ENCODE measurements at regions not wholly inside any gene's neighbourhood (a gene's known extent, or its start where the extent isn't known, plus 50 kb on each side); places are given as distances from the start of the nearest gene placed in this dataset.

GRCh38 chr21:38986806-38987632 is 181.3 kb downstream of the ETS2 start:
- H3K4me3 ChIP-seq (ENCODE audit: low read length) = no peak overlapping the region
- H3K9ac ChIP-seq (ENCODE audit: low read depth, low read length) = no peak overlapping the region
- H3K36me3 ChIP-seq (ENCODE audit: insufficient read depth, low read length) = no peaks in the 10 kb centered on the region
- WGBS = 74% methylated on average over 13 of the region's 13 CpGs
- H3K4me1 ChIP-seq (ENCODE audit: insufficient read depth, low read length) = peaks cover 46% of the 10 kb centered on the region
- H3K27ac ChIP-seq (ENCODE audit: low read depth, low read length) = no peak overlapping the region
- H3K27me3 ChIP-seq (ENCODE audit: insufficient read depth, low read length) = peaks cover 7% of the 10 kb centered on the region; the same call in 1 of the 2 replicates
- H3K9me3 ChIP-seq (ENCODE audit: insufficient read depth, low read depth, low read length) = no peaks in the 10 kb centered on the region

- no peaks in the 10 kb centered on the region for H3K9me3 ChIP-seq (ENCODE audit: insufficient read depth, low read depth, low read length)
- no peak overlapping the region for H3K4me3 ChIP-seq (ENCODE audit: low read length)
- 95% methylated on average over 4 of the region's 5 CpGs for WGBS
- no peak overlapping the region for H3K27ac ChIP-seq (ENCODE audit: low read depth, low read length)
- no peaks in the 10 kb centered on the region for H3K36me3 ChIP-seq (ENCODE audit: insufficient read depth, low read length)
- H3K9ac ChIP-seq (ENCODE audit: low read depth, low read length) = no peak overlapping the region
- peaks cover 3% of the 10 kb centered on the region; the same call in 1 of the 2 replicates for H3K27me3 ChIP-seq (ENCODE audit: insufficient read depth, low read length)
- H3K4me1 ChIP-seq (ENCODE audit: insufficient read depth, low read length) = peaks cover 52% of the 10 kb centered on the region
Observed at GRCh38 chr21:38986406-38986805, 180.7 kb downstream of the ETS2 start.

DNA sequence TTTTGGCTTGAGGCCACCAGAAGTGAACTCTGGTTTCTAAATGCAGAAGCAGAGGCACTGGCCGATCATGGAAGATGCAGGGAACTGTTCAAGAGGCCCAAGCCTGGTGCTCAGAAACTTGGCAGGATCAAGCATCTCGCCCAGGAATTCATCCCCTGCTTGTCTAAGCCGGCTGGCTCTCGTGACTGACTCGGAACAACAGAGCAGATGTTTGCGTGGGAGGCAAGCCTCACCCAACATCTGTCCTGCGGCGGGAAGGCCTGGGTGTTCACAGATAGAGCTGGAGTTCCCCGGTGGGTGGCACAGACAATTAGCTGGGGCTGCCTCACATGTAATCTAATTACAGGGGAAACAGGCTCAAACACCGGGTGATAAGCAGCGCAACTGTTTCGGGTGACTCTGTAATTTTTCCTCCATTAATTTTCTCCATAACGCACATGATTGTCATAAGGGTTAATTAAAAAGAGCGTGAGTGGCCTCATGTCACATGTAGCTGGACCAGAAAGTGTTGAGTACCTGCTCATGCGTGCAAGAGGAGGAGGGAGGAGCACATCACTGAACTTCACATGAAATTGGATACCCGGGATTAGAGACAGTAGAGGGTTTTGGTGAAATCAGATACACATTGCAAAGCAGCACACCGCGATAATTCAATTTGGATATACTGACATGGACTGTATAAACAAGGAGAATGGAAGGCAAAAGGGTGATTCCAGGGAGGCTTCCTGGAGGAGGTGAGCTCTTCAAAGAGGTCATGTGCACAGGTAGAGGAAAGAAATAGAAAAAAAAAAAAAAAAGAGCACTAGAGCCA is 180.0 kb downstream of the ETS2 start:
- 94% methylated on average over 18 of the region's 18 CpGs for WGBS
- H3K4me3 ChIP-seq (ENCODE audit: low read length) = no peak overlapping the region
- H3K9ac ChIP-seq (ENCODE audit: low read depth, low read length) = no peak overlapping the region
- no peaks in the 10 kb centered on the region for H3K36me3 ChIP-seq (ENCODE audit: insufficient read depth, low read length)
- no peak overlapping the region for H3K27ac ChIP-seq (ENCODE audit: low read depth, low read length)
- peaks cover 57% of the 10 kb centered on the region for H3K4me1 ChIP-seq (ENCODE audit: insufficient read depth, low read length)
- H3K27me3 ChIP-seq (ENCODE audit: insufficient read depth, low read length) = peaks cover 3% of the 10 kb centered on the region; the same call in 1 of the 2 replicates
- H3K9me3 ChIP-seq (ENCODE audit: insufficient read depth, low read depth, low read length) = no peaks in the 10 kb centered on the region

DNA sequence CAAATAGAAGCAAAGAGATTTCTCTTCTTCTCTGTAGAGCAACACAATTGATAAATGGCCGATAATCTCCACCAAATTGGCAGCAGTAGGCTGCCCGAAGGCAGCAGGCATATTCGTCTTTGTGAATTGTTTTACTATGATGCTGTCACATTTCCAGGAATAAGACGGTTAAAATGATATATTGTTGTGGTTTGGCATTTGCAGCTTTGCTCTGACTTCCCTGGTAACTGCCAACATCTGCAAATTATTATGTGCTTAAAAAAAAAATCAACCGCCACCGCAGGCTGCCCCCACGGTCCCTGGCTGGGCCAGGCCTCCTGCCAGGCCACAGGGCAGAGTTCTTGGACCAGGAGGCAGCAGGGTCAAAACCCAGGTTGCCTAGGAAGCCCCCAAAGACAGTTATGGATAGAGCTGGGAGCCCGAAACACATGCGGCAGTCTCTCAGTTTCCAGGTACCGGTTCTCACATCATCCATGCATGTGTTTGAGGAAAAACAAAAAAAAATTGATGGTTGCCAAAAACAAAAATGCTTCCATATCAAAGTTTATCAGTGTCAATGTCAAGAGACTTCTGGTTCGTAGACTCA is 179.3 kb downstream of the ETS2 start:
- no peaks in the 10 kb centered on the region for H3K36me3 ChIP-seq (ENCODE audit: insufficient read depth, low read length)
- no peaks in the 10 kb centered on the region for H3K9me3 ChIP-seq (ENCODE audit: insufficient read depth, low read depth, low read length)
- no peak overlapping the region for H3K4me3 ChIP-seq (ENCODE audit: low read length)
- 92% methylated on average over 11 of the region's 11 CpGs for WGBS
- no peak overlapping the region for H3K27ac ChIP-seq (ENCODE audit: low read depth, low read length)
- H3K9ac ChIP-seq (ENCODE audit: low read depth, low read length) = no peak overlapping the region
- H3K27me3 ChIP-seq (ENCODE audit: insufficient read depth, low read length) = peaks cover 1% of the 10 kb centered on the region; the same call in 1 of the 2 replicates
- peaks cover 57% of the 10 kb centered on the region for H3K4me1 ChIP-seq (ENCODE audit: insufficient read depth, low read length)

GRCh38 chr21:38984568-38984967 is 178.8 kb downstream of the ETS2 start:
- H3K4me1 ChIP-seq (ENCODE audit: insufficient read depth, low read length) = peaks cover 57% of the 10 kb centered on the region
- WGBS = 95% methylated on average over 3 of the region's 4 CpGs
- no peaks in the 10 kb centered on the region for H3K36me3 ChIP-seq (ENCODE audit: insufficient read depth, low read length)
- H3K27ac ChIP-seq (ENCODE audit: low read depth, low read length) = no peak overlapping the region
- no peaks in the 10 kb centered on the region for H3K9me3 ChIP-seq (ENCODE audit: insufficient read depth, low read depth, low read length)
- H3K9ac ChIP-seq (ENCODE audit: low read depth, low read length) = no peak overlapping the region
- H3K4me3 ChIP-seq (ENCODE audit: low read length) = no peak overlapping the region
- H3K27me3 ChIP-seq (ENCODE audit: insufficient read depth, low read length) = no peaks in the 10 kb centered on the region

DNA sequence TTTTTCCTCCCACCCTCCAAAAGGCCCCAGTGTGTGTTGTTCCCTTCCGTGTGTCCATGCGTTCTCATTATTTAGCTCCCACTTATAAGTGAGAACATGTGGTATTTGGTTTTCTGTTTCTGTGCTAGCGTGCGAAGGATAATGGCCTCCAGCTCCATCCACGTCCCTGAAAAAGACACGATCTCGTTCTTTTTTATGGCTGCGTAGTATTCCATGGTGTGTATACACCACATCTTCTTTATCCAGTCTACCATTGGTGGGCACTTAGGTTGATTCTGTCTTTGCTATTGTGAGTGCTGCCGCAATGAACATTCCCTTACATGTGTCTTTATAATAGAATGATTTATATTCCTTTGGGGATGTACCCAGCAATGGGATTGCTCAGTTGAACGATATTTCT is 177.8 kb downstream of the ETS2 start:
- H3K36me3 ChIP-seq (ENCODE audit: insufficient read depth, low read length) = no peaks in the 10 kb centered on the region
- no peak overlapping the region for H3K27ac ChIP-seq (ENCODE audit: low read depth, low read length)
- no peak overlapping the region for H3K4me3 ChIP-seq (ENCODE audit: low read length)
- H3K9ac ChIP-seq (ENCODE audit: low read depth, low read length) = no peak overlapping the region
- no peaks in the 10 kb centered on the region for H3K27me3 ChIP-seq (ENCODE audit: insufficient read depth, low read length)
- 93% methylated on average over 9 of the region's 10 CpGs for WGBS
- H3K4me1 ChIP-seq (ENCODE audit: insufficient read depth, low read length) = peaks cover 54% of the 10 kb centered on the region
- H3K9me3 ChIP-seq (ENCODE audit: insufficient read depth, low read depth, low read length) = no peaks in the 10 kb centered on the region

DNA sequence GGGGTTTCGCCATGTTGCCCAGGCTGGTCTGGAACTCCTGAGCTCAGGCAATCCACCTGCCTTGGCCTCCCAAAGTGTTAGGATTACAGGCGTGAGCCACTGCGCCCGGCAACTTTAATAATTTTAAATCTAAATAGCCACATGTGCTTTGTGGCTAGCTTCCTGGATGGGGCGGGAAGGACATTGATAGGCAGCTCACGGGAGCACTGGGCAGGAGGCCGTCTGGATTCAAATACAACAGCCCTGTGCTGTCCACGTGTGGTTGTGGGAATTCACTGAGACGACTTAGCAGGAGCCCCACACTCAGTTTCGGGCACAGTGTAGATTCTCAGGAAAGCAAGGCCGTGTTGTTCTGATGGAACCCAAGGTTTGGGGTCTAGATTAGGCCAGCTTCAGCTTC is 177.1 kb downstream of the ETS2 start:
- Histone ChIP-seq H3K9ac (ENCODE audit: low read depth, low read length) (0 out of 2 replicates have a peak overlapping the region, but pooled peaks have one; percentile 43), H3K36me3 (ENCODE audit: insufficient read depth, low read length) (no peaks in the 10 kb centered on the region), H3K27me3 (ENCODE audit: insufficient read depth, low read length) (no peaks in the 10 kb centered on the region), H3K27ac (ENCODE audit: low read depth, low read length) (no peak overlapping the region), H3K9me3 (ENCODE audit: insufficient read depth, low read depth, low read length) (no peaks in the 10 kb centered on the region), H3K4me1 (ENCODE audit: insufficient read depth, low read length) (peaks cover 49% of the 10 kb centered on the region), H3K4me3 (ENCODE audit: low read length) (no peak overlapping the region)
- WGBS = 95% methylated on average over 11 of the region's 11 CpGs

DNA sequence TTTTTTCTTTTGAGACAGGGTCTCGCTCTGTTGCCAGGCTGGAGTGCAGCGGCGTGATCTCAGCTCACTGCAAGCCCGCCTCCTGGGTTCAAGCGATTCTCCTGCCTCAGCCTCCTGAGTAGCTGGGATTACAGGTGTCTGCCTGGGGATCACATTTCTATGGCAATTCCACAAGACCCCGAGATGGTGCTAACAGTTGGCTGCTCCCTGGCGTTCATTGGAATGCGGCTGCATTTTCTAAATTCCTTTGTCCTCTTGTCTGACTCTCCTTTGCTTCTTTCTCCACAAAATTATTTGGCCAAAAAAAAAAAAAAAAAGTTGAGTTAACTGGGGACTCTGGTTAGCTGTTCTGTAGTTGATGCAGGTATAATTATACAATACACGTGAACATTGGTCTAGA is 176.4 kb downstream of the ETS2 start:
- Histone ChIP-seq H3K27ac (ENCODE audit: low read depth, low read length) (peak overlapping the region; percentile 45; the same call in 1 of the 2 replicates), H3K36me3 (ENCODE audit: insufficient read depth, low read length) (no peaks in the 10 kb centered on the region), H3K9ac (ENCODE audit: low read depth, low read length) (peak overlapping the region; percentile 43; the same call in 1 of the 2 replicates), H3K27me3 (ENCODE audit: insufficient read depth, low read length) (no peaks in the 10 kb centered on the region), H3K4me1 (ENCODE audit: insufficient read depth, low read length) (peaks cover 42% of the 10 kb centered on the region), H3K9me3 (ENCODE audit: insufficient read depth, low read depth, low read length) (no peaks in the 10 kb centered on the region), H3K4me3 (ENCODE audit: low read length) (no peak overlapping the region)
- 34% methylated on average over 9 of the region's 9 CpGs for WGBS

DNA sequence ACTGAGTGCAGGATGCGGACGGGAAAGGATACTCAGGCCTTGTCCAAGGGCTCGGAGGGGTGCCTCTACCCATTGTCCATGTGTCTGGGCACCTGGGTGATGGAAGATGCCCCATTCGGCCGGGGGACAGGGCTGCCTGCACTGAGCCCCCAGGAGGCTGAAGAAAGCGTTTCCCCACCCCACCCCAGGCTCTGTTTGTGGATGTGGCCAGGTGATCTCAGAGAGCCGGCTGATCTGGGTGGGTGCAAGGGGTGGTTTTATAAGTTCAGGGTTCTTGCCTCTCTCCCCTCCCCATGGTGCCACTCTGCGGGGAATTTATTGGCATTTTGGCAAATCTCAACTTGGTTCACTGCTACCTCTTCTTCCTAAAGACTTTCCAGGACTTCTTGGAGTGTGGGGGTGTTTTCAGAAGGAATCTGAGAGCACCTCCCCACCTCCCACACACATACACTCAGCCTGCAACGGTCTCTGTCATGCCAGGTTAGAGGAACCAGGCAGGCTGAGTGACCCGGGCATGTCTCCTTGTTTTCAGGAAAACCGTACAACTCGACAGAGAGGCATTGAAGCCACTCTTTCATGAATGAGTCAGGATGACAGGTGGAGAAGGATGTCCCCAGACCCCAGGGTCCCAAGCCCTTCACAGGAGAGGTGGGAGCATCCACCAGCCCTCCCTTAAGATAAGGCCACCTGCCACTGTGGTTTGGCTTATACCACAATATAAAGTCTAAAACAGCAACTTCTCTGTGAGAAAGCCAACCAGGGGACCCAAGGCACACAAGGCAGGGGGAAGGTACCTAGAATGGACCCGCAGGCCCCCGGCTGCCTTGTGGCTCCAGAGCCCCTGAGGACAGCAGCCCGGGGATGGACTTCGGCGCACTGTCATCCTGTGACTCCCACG is 174.9 kb downstream of the ETS2 start:
- Histone ChIP-seq H3K9me3 (ENCODE audit: insufficient read depth, low read depth, low read length) (no peaks in the 10 kb centered on the region), H3K4me3 (ENCODE audit: low read length) (no peak overlapping the region), H3K27ac (ENCODE audit: low read depth, low read length) (peak overlapping the region; percentile 86), H3K9ac (ENCODE audit: low read depth, low read length) (0 out of 2 replicates have a peak overlapping the region, but pooled peaks have one; percentile 20), H3K4me1 (ENCODE audit: insufficient read depth, low read length) (peaks cover 39% of the 10 kb centered on the region), H3K27me3 (ENCODE audit: insufficient read depth, low read length) (no peaks in the 10 kb centered on the region), H3K36me3 (ENCODE audit: insufficient read depth, low read length) (no peaks in the 10 kb centered on the region)
- WGBS = 88% methylated on average over 16 of the region's 18 CpGs

DNA sequence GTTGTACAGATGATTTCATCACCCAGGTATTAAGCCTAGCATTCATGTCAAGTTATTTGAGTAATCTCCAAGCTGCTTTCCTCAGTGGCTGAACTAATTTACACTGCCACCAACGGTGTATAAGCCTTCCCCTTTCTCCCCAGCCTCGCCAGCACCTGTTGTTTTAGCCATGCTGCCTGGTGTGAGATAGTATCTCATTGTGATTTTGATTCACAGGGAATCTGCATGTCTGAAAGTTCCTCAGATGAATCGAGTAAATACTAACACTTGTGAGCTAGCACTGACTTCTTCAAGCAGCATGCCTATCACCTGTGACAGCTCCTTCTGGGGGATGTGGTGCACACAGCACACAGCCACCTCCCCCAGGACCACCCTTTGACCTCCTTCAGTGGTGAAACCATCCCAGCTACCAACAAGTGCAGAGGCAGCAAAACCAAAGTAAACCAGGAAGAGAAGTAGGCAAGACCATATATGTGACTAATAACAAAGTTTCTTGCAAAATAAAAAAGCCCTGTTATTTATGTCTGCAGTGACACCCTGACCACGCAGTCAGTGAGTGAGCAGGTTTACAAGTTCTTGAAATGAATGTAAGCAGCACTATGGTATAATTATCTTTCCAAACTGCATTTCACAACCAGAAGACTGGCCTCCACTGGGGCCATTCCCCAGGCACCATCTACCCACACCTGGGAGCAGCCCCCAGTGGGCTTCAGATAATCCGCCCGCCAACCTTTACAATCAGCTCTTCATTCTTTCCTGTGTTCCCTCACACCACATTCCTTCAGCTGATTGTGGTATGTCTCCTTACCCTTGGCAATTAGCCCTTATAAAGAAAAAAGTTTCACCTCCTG is 173.8 kb downstream of the ETS2 start:
- peak overlapping the region; percentile 86 for H3K27ac ChIP-seq (ENCODE audit: low read depth, low read length)
- no peaks in the 10 kb centered on the region for H3K36me3 ChIP-seq (ENCODE audit: insufficient read depth, low read length)
- 0 out of 2 replicates have a peak overlapping the region, but pooled peaks have one; percentile 3 for H3K9ac ChIP-seq (ENCODE audit: low read depth, low read length)
- H3K4me3 ChIP-seq (ENCODE audit: low read length) = no peak overlapping the region
- no peaks in the 10 kb centered on the region for H3K27me3 ChIP-seq (ENCODE audit: insufficient read depth, low read length)
- 41% methylated on average over 6 of the region's 6 CpGs for WGBS
- H3K4me1 ChIP-seq (ENCODE audit: insufficient read depth, low read length) = peaks cover 39% of the 10 kb centered on the region
- no peaks in the 10 kb centered on the region for H3K9me3 ChIP-seq (ENCODE audit: insufficient read depth, low read depth, low read length)
